Muscle of leg (tissue), 3 donors: ENCODE measurements at regions not wholly inside any gene's neighbourhood (a gene's known extent, or its start where the extent isn't known, plus 50 kb on each side); places are given as distances from the start of the nearest gene placed in this dataset.

Experiments
- DNase-seq: peaks from one replicate; pipeline ENCODE4 v3.0.0; 2013
- H3K27ac ChIP-seq: one replicate; pipeline ENCODE4 v1.5.1; 2013; ENCODE audit warnings: mild to moderate bottlenecking, low read length, control low read depth
- H3K27me3 ChIP-seq: one replicate; pipeline ENCODE4 v1.6.1; 2013; ENCODE audit warnings: low read length; ENCODE audit not compliant: control insufficient read depth, insufficient read depth
- H3K36me3 ChIP-seq: one replicate; pipeline ENCODE4 v1.6.1; 2013; ENCODE audit warnings: low read length; ENCODE audit not compliant: control insufficient read depth, insufficient read depth
- H3K4me1 ChIP-seq: one replicate; pipeline ENCODE4 v1.6.1; 2013; ENCODE audit warnings: low read length; ENCODE audit not compliant: control insufficient read depth, insufficient read depth
- H3K4me3 ChIP-seq: one replicate; pipeline ENCODE4 v1.5.1; 2013; ENCODE audit warnings: low read length, control low read depth
- H3K9me3 ChIP-seq: replicated peaks from 2 replicates; pipeline ENCODE4 v1.6.1; 2013; ENCODE audit warnings: low read depth, low read length; ENCODE audit not compliant: control insufficient read depth
- WGBS: methylation state at CpG from one replicate; pipeline ENCODE4 v1.1.5; 2013; ENCODE audit warnings: missing lambda C conversion rate; ENCODE audit not compliant: insufficient coverage; 5-methylcytosine and 5-hydroxymethylcytosine counted together

- no peaks in the 10 kb centered on the region for H3K9me3 ChIP-seq
- DNase-seq, result no peak
- H3K4me1 ChIP-seq, result peaks cover 28% of the 10 kb centered on the region
- no peak overlapping the region for H3K4me3 ChIP-seq
- no peak overlapping the region for H3K27ac ChIP-seq
- no peaks in the 10 kb centered on the region for H3K36me3 ChIP-seq
- H3K27me3 ChIP-seq, result no peaks in the 10 kb centered on the region
- WGBS, result 65% methylated on average over 7 of the region's 11 CpGs
Observed at GRCh38 chr10:110413903-110414547, 83.7 kb upstream of the DUSP5 start.

GRCh38 chr10:110414548-110415309 is 83.0 kb upstream of the DUSP5 start:
- Histone ChIP-seq H3K4me1 (peaks cover 28% of the 10 kb centered on the region), H3K4me3 (no peak overlapping the region), H3K9me3 (no peaks in the 10 kb centered on the region), H3K27me3 (no peaks in the 10 kb centered on the region), H3K27ac (no peak overlapping the region), H3K36me3 (no peaks in the 10 kb centered on the region)
- DNase-seq, result no peak
- 53% methylated on average over 3 of the region's 10 CpGs for WGBS

GRCh38 chr10:110415809-110416208 is 81.9 kb upstream of the DUSP5 start:
- WGBS, result 40% methylated on average over 1 of the region's 3 CpGs
- Histone ChIP-seq H3K27me3 (no peaks in the 10 kb centered on the region), H3K36me3 (no peaks in the 10 kb centered on the region), H3K9me3 (no peaks in the 10 kb centered on the region), H3K4me3 (no peak overlapping the region), H3K27ac (no peak overlapping the region), H3K4me1 (peaks cover 23% of the 10 kb centered on the region)
- no peak for DNase-seq

DNA sequence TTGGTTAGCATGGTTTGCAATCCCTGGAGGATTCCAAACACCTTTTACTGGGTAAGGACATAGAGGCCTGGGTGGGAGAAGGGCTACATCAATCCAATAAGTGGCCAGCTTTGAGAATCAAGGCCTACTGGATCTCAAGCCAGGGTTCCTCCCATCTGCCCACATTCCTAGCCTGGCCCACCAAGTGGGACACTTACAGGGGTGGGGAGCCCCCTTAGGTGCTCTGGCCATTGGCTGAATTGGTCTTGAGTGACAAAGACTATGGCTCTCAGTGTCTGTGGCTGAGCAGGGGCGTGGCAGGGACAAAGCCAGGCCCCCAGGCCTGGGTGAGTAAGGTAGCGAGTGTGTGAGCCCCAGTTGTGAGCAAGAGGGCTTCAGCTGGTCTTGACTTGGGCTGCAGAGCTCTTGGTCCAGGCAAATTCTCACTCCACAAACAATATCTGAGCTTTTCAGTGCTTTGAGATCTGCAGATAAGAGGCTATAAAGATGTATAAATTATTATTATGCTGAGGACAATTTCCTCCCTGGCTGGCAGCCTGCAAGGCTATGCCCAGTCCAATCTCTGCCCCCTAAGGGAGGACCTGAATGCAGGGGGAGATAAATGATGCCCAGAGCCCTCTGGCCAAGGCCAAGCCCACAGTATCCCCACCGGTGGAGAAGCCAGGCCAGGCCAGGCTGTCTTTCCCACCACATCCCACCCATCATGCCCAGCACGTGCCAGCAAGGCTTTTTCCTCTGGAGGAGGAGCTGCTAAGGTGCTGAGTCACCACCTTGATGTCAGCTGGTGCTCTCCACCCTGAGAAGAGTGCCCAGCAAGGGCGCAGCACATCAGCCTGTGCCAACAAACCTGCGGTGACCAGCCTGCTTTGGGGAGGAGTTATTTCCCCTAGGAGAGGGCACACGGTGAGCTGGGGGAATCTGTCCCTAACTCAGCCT is 80.7 kb upstream of the DUSP5 start:
- Histone ChIP-seq H3K36me3 (no peaks in the 10 kb centered on the region), H3K27me3 (no peaks in the 10 kb centered on the region), H3K4me1 (peaks cover 15% of the 10 kb centered on the region), H3K4me3 (no peak overlapping the region), H3K27ac (no peak overlapping the region), H3K9me3 (no peaks in the 10 kb centered on the region)
- 56% methylated on average over 5 of the region's 7 CpGs for WGBS
- DNase-seq, result no peak

- 0% methylated on average over 1 of the region's 6 CpGs for whole genome bisulfite sequencing
- Histone ChIP-seq H3K36me3 (no peaks in the 10 kb centered on the region), H3K9me3 (no peaks in the 10 kb centered on the region), H3K4me3 (no peak overlapping the region), H3K27ac (no peak overlapping the region), H3K4me1 (peaks cover 15% of the 10 kb centered on the region), H3K27me3 (no peaks in the 10 kb centered on the region)
- DNase-seq, result no peak
Observed at GRCh38 chr10:110418218-110418617, 79.5 kb upstream of the DUSP5 start.

DNA sequence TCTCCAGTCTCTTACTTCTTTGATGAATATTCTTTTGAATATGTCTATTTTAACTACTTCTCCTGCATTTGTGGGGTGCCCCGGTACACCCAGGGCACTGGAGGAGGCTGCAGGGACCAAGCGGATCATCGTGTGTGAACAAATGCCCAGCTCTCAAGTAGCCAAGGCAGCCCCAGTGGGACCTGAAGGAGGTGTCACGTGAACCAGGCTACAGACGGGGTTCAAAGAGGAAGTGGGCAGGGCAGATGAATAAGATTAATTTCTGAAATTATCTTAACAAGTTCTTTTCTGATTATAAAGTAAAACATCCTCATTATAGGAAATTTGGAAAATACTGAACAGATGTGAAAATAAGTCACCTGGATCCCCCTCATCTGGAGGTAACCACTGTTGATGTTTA is 78.4 kb upstream of the DUSP5 start:
- Histone ChIP-seq H3K9me3 (no peaks in the 10 kb centered on the region), H3K27me3 (no peaks in the 10 kb centered on the region), H3K27ac (no peak overlapping the region), H3K36me3 (no peaks in the 10 kb centered on the region), H3K4me3 (no peak overlapping the region), H3K4me1 (peaks cover 17% of the 10 kb centered on the region)
- WGBS, result 83% methylated on average over 2 of the region's 5 CpGs
- DNase-seq, result no peak

DNA sequence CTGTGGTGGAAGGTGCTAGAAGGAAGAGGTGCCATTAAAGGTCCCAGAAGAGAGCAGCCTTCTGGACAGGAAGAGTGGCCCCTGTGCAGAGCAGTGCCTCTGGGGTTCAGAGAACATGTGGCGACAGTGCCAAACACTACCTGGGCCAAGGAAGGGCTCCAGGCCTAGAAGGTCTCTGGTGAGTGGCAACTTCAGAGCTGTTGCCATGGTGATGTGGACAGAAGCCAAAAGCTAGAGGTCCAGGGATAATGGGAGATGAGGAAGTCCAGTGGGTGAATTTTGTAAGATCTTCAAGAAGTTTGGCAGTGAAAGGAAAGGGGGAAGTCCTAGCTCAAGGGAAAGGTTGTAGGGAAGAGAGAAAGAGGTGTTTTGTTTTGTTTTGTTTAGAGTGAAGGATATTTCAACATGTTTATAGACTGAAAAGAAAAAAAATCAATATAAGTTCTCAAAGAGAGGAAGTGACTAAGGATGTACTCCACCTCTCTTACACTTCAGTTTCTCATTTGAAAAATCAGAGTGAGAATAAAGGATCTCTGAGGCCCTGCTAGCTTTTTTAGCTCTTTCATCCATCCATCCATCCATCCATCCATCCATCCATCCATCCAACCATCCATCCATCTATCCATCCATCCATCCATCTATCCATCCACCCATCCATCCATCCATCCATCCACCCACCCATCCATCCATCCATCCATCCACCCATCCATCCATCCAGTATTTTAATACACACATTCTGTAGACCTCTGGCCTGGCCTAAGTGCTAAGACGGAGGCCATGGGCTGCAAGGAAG is 77.1 kb upstream of the DUSP5 start:
- no peak overlapping the region for H3K27ac ChIP-seq
- H3K9me3 ChIP-seq, result no peaks in the 10 kb centered on the region
- no peaks in the 10 kb centered on the region for H3K27me3 ChIP-seq
- no peaks in the 10 kb centered on the region for H3K36me3 ChIP-seq
- DNase-seq, result peak; percentile 55
- peaks cover 6% of the 10 kb centered on the region for H3K4me1 ChIP-seq
- H3K4me3 ChIP-seq, result no peak overlapping the region
- WGBS, result 75% methylated on average over 1 of the region's 2 CpGs

DNA sequence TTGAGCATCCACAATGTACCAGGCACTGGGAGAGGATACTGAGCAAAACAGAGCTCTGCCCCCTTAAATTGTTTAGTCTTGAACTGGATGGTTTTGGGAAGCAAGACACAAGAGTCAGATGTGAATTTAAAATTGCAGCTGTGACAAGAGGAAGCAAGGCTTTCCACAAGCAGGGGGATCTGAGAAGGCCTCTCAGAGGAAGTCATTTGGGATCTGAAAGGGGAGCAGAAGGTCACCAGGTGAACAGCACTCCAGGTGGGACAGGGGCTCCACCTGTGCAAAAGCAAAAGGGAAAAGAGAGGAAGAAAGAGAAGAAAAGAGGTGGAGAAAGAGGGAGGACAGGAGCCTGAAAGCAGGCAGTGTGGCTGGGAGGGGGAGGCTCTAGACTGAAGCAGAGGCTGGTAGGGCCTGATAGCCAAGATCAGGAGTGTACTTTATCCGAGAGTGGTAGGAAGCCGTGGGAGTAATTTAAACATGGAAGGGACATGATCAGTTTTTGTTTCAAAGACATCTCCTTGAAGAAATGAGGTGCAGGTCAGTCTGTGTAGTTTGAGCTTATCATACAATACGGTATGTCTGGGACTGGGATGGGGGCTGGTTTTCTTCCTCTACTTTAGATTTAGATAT is 76.1 kb upstream of the DUSP5 start:
- Histone ChIP-seq H3K9me3 (no peaks in the 10 kb centered on the region), H3K27ac (no peak overlapping the region), H3K4me3 (no peak overlapping the region), H3K4me1 (peaks cover 6% of the 10 kb centered on the region), H3K27me3 (no peaks in the 10 kb centered on the region), H3K36me3 (no peaks in the 10 kb centered on the region)
- DNase-seq, result peak; percentile 29
- 29% methylated on average over 2 of the region's 3 CpGs for WGBS

GRCh38 chr10:110422548-110422947 is 75.2 kb upstream of the DUSP5 start:
- Histone ChIP-seq H3K9me3 (no peaks in the 10 kb centered on the region), H3K4me1 (peaks cover 6% of the 10 kb centered on the region), H3K36me3 (no peaks in the 10 kb centered on the region), H3K4me3 (no peak overlapping the region), H3K27me3 (no peaks in the 10 kb centered on the region), H3K27ac (no peak overlapping the region)
- 80% methylated on average over 1 of the region's 2 CpGs for WGBS
- DNase-seq, result no peak
